Mesothelial cell of epicardium (in vitro differentiated cells): ENCODE measurements at regions not wholly inside any gene's neighbourhood (a gene's known extent, or its start where the extent isn't known, plus 50 kb on each side); places are given as distances from the start of the nearest gene placed in this dataset.

Experiments used
- DNase-seq, 2 experiments: peaks; one replicate each; pipeline ENCODE4 v3.0.0; 2021; ENCODE audit warnings: low spot score in 2 of 2; ENCODE audit not compliant: unreplicated experiment in 2 of 2
- H3K27ac Mint-ChIP-seq: 2 replicates; pipeline ENCODE4 v1.8.0; 2021; ENCODE audit warnings: mixed read lengths
- H3K27me3 Mint-ChIP-seq: 2 replicates; pipeline ENCODE4 v1.8.0; 2021; ENCODE audit warnings: low read depth, mixed read lengths
- H3K36me3 Mint-ChIP-seq: 2 replicates; pipeline ENCODE4 v1.8.0; 2021; ENCODE audit warnings: mixed read lengths
- H3K4me1 Mint-ChIP-seq: 2 replicates; pipeline ENCODE4 v1.8.0; 2021; ENCODE audit warnings: mixed read lengths
- H3K4me3 Mint-ChIP-seq: 2 replicates; pipeline ENCODE4 v1.8.0; 2021; ENCODE audit warnings: mild to moderate bottlenecking, moderate library complexity, mixed read lengths
- H3K9me3 Mint-ChIP-seq: 2 replicates; pipeline ENCODE4 v1.8.0; 2021; ENCODE audit warnings: mixed read lengths
- CTCF ChIP-seq: fragments of 200-600 bp; sonication (generic); IDR thresholded peaks from one replicate; pipeline ENCODE4 v1.5.0; 2021; ENCODE audit warnings: antibody characterized with exemption; ENCODE audit not compliant: unreplicated experiment

GRCh38 chr6:147063469-147064031 is 140.7 kb upstream of the STXBP5 start:
- TF ChIP-seq CTCF = no peak
- no peaks in the 10 kb centered on the region for H3K36me3 Mint-ChIP-seq
- H3K27ac Mint-ChIP-seq = no peak overlapping the region
- H3K9me3 Mint-ChIP-seq = peaks cover 23% of the 10 kb centered on the region
- DNase-seq = no peak
- H3K4me3 Mint-ChIP-seq = no peak overlapping the region
- no peaks in the 10 kb centered on the region for H3K4me1 Mint-ChIP-seq
- H3K27me3 Mint-ChIP-seq = no peaks in the 10 kb centered on the region

GRCh38 chr6:147065786-147066185 is 138.4 kb upstream of the STXBP5 start:
- Mint-ChIP-seq H3K27me3 (no peaks in the 10 kb centered on the region), H3K9me3 (peaks cover 38% of the 10 kb centered on the region), H3K27ac (no peak overlapping the region), H3K4me1 (no peaks in the 10 kb centered on the region), H3K4me3 (no peak overlapping the region), H3K36me3 (peaks cover 2% of the 10 kb centered on the region)
- no peak for TF ChIP-seq CTCF
- no peak for DNase-seq

GRCh38 chr6:147067184-147067583 is 137.0 kb upstream of the STXBP5 start:
- Mint-ChIP-seq H3K9me3 (peaks cover 38% of the 10 kb centered on the region), H3K4me3 (no peak overlapping the region), H3K36me3 (peaks cover 2% of the 10 kb centered on the region), H3K27me3 (no peaks in the 10 kb centered on the region), H3K4me1 (no peaks in the 10 kb centered on the region), H3K27ac (no peak overlapping the region)
- no peak for TF ChIP-seq CTCF
- DNase-seq = no peak

GRCh38 chr6:147071776-147072175 is 132.4 kb upstream of the STXBP5 start:
- no peak for TF ChIP-seq CTCF
- H3K9me3 Mint-ChIP-seq = peaks cover 25% of the 10 kb centered on the region
- no peak overlapping the region for H3K27ac Mint-ChIP-seq
- H3K4me3 Mint-ChIP-seq = no peak overlapping the region
- no peak for DNase-seq
- no peaks in the 10 kb centered on the region for H3K4me1 Mint-ChIP-seq
- peaks cover 2% of the 10 kb centered on the region for H3K36me3 Mint-ChIP-seq
- H3K27me3 Mint-ChIP-seq = no peaks in the 10 kb centered on the region

- Mint-ChIP-seq H3K27me3 (no peaks in the 10 kb centered on the region), H3K9me3 (no peaks in the 10 kb centered on the region), H3K36me3 (no peaks in the 10 kb centered on the region), H3K4me1 (peaks cover 10% of the 10 kb centered on the region), H3K27ac (no peak overlapping the region), H3K4me3 (no peak overlapping the region)
- no peak for DNase-seq
- no peak for TF ChIP-seq CTCF
Measured at GRCh38 chr6:147075381-147075780, 128.8 kb upstream of the STXBP5 start.

- DNase-seq = no peak
- no peak overlapping the region for H3K4me3 Mint-ChIP-seq
- TF ChIP-seq CTCF = no peak
- no peak overlapping the region for H3K27ac Mint-ChIP-seq
- no peaks in the 10 kb centered on the region for H3K27me3 Mint-ChIP-seq
- no peaks in the 10 kb centered on the region for H3K36me3 Mint-ChIP-seq
- H3K9me3 Mint-ChIP-seq = no peaks in the 10 kb centered on the region
- peaks cover 19% of the 10 kb centered on the region for H3K4me1 Mint-ChIP-seq
Measured at GRCh38 chr6:147077251-147077650, 127.0 kb upstream of the STXBP5 start.
